Activated CD4-positive, alpha-beta T cell treated with anti-CD3 and anti-CD28 coated beads, Interleukin-2, amount 10 ng/mL, durations not matched to agents 24 days and 14 days (primary cell): ENCODE measurements at regions not wholly inside any gene's neighbourhood (a gene's known extent, or its start where the extent isn't known, plus 50 kb on each side); places are given as distances from the start of the nearest gene placed in this dataset.

Source experiments
- DNase-seq: peaks from one replicate; pipeline ENCODE4 v3.0.0; 2022
- H3K27ac Mint-ChIP-seq: one replicate; pipeline ENCODE4 v1.8.0; 2022; ENCODE audit warnings: mild to moderate bottlenecking, mixed read lengths
- H3K27me3 Mint-ChIP-seq: one replicate; pipeline ENCODE4 v1.8.0; 2022; ENCODE audit warnings: mixed read lengths
- H3K36me3 Mint-ChIP-seq: one replicate; pipeline ENCODE4 v1.8.0; 2022; ENCODE audit warnings: low read depth, mild to moderate bottlenecking, mixed read lengths
- H3K4me1 Mint-ChIP-seq: one replicate; pipeline ENCODE4 v1.8.0; 2021; ENCODE audit warnings: mixed read lengths
- H3K4me3 Mint-ChIP-seq: one replicate; pipeline ENCODE4 v1.8.0; 2022; ENCODE audit warnings: mild to moderate bottlenecking, moderate library complexity, mixed read lengths
- H3K9me3 Mint-ChIP-seq: one replicate; pipeline ENCODE4 v1.8.0; 2021; ENCODE audit warnings: mixed read lengths
- intact Hi-C: fragments of 100-400 bp; cut with micrococcal nuclease; formaldehyde crosslinking; loops from one replicate; pipeline ENCODE4 v1.15.1; 2023

GRCh38 chr20:56195946-56196345, 52.6 kb upstream of the MC3R start:
- DNase-seq, result no peak
- intact Hi-C loops, result no loop called here
- Mint-ChIP-seq H3K4me3 (no peak overlapping the region), H3K9me3 (peaks cover 17% of the 10 kb centered on the region), H3K36me3 (no peaks in the 10 kb centered on the region), H3K27ac (no peak overlapping the region), H3K4me1 (no peaks in the 10 kb centered on the region), H3K27me3 (no peaks in the 10 kb centered on the region)
